Heart left ventricle (tissue), 16 donors: ENCODE measurements at regions not wholly inside any gene's neighbourhood (a gene's known extent, or its start where the extent isn't known, plus 50 kb on each side); places are given as distances from the start of the nearest gene placed in this dataset.
"Not testable (repeated sequence)": the region's sequence is repeated elsewhere in the genome, so short reads cannot be mapped to it uniquely, and the experiment has no call there.

Experiments used
- ATAC-seq, 4 donors: fragments of 200-7000 bp; cut with Tn5 transposase; one replicate each; pipeline ENCODE4 v1.9.1; 2020 to 2022; ENCODE audit warnings: moderate library complexity in 4 of 4, mild to moderate bottlenecking in 3 of 4, moderate number of reproducible peaks in 1 of 4
- DNase-seq, 5 donors: peaks; one replicate each; pipeline ENCODE4 v3.0.0-alpha.2; 2020
- H3K27ac ChIP-seq, 12 donors: fragments of 200-600 bp; sonication (generic) in 4 of 12; one replicate each; pipeline versions ENCODE4 v1.5.0 to v1.8.0; 2016 to 2022; ENCODE audit warnings: mild to moderate bottlenecking in 2 of 12
- H3K27me3 ChIP-seq, 9 donors: fragments of 200-600 bp; sonication (generic) in 2 of 9; one replicate each; pipeline versions ENCODE4 v1.5.1 to v1.8.0; 2016 to 2022; ENCODE audit warnings: mild to moderate bottlenecking in 3 of 9
- H3K36me3 ChIP-seq, 9 donors: fragments of 200-600 bp; sonication (generic) in 2 of 9; one replicate each; pipeline versions ENCODE4 v1.5.0 to v1.8.0; 2018 to 2022; ENCODE audit warnings: mild to moderate bottlenecking in 2 of 9
- H3K4me1 ChIP-seq, 12 donors: fragments of 200-600 bp; sonication (generic) in 4 of 12; one replicate each; pipeline versions ENCODE4 v1.5.0 to v1.8.0; 2016 to 2022; ENCODE audit warnings: mild to moderate bottlenecking in 3 of 12
- H3K4me3 ChIP-seq, 12 donors: fragments of 200-600 bp; sonication (generic) in 4 of 12; one replicate each; pipeline versions ENCODE4 v1.5.0 to v1.8.0; 2017 to 2022; ENCODE audit warnings: mild to moderate bottlenecking in 9 of 12, moderate library complexity in 4 of 12
- H3K9me3 ChIP-seq, 12 donors: fragments of 200-600 bp; sonication (generic) in 4 of 12; one replicate each; pipeline versions ENCODE4 v1.5.0 to v1.8.0; 2016 to 2022; ENCODE audit warnings: mild to moderate bottlenecking in 1 of 12
- POLR2A ChIP-seq, 2 donors: fragments of 450-650 bp; IDR thresholded peaks; one replicate each; pipeline ENCODE4 v1.6.1; 2017; ENCODE audit warnings: antibody characterized with exemption in 2 of 2, mild to moderate bottlenecking in 2 of 2, moderate library complexity in 2 of 2
- WGBS, 4 donors: extraction: QIAGEN DNeasy Blood & Tissue Kit in 2 of 4; methylation state at CpG; one replicate each; pipeline versions ENCODE4 v1.1.5 to v1.1.7; 2013 to 2018; 5-methylcytosine and 5-hydroxymethylcytosine counted together
- intact Hi-C, 10 donors: fragments of 100-400 bp; cut with DNase I; formaldehyde crosslinking; loops; one replicate each; pipeline versions ENCODE4 v1.11.1 to v1.14.2; 2022
- TF ChIP-seq, protein P1 (sequence below), 12 donors: fragments of 200-600 bp; sonication (generic) in 4 of 12; IDR thresholded peaks; one replicate each; pipeline versions ENCODE4 v1.5.0 to v1.8.0; 2018 to 2022; ENCODE audit warnings: antibody characterized with exemption in 12 of 12, mild to moderate bottlenecking in 5 of 12
- donor health status: ischemic (EF 13 %, LVEDD 7.1; RV severe dilation, severe dysfunction).
- donor health status: healthy with polysubstance abuse.
- donor health status: DM: no; HTN: yes; CAD: no.
- donor health status: DM: no; HTN: no; CAD: no.
- donor health status: ischemic (EF 25% LVEDD 6.9; RV normal size, moderate dysfunction).
- donor health status: ischemic (EF 25% LVEDD 5.7; RV mildly dilated, moderate dysfunction).
- donor health status: healthy.
- donor health status: DM: yes; HTN: yes; CAD: no.
- donor health status: ischemic (EF 35%, LVEDD 5.7; RV mildly dilated, moderate dysfunction).
- donor health status: nonischemic (EF 11% LVEDD 7.7; RV severe dilation, severe dysfunction).
- donor health status: DM: yes; HTN: yes; CAD: no.
- donor health status: PGD.
- donor health status: ischemic (EF 29% LVEDD 5.4; RV normal size, mild dysfunction).
- donor health status: nonischemic (EF 23%, LVEDD 6.1; RV moderate dilation, normal function).

DNA sequence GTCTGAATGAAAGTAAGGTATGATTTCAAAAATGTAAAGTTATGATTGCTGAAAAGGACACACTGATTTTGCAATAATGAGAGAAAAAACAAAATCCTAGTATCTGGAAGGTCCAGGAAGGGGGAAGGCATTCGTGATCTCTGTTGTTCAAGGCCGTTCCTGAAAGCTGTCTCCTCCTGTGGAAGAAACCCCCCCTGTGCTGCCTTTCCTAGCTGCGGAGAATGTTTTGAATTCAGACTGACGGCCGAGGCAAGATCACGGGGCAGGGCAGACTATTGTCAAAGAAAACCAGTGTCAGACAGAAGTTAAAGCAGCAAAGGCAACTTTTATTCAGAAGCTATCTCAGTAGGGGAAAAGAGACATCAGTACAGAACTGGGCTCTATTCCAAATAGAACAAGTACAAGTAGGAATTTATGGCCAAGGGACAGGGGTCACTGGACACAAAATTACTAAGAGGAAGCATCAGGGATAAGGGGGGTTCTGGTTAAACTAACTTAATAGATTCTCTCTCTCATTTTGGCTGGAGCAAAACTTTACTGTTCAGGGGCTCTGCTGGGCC, 61.9 kb upstream of the IGFBPL1 start:
- 37 to 58% (median 51%) methylated on average over 6 of the region's 6 CpGs for WGBS, 4 donors
- H3K9me3 ChIP-seq, result no peaks in the 10 kb centered on the region
- ATAC-seq (no peak), DNase-seq (no peak)
- no peaks in the 10 kb centered on the region for H3K4me1 ChIP-seq
- H3K27me3 ChIP-seq, result peaks cover 0 to 32% (median 0%) of the 10 kb centered on the region in 9 donors
- TF ChIP-seq, protein P1, sequence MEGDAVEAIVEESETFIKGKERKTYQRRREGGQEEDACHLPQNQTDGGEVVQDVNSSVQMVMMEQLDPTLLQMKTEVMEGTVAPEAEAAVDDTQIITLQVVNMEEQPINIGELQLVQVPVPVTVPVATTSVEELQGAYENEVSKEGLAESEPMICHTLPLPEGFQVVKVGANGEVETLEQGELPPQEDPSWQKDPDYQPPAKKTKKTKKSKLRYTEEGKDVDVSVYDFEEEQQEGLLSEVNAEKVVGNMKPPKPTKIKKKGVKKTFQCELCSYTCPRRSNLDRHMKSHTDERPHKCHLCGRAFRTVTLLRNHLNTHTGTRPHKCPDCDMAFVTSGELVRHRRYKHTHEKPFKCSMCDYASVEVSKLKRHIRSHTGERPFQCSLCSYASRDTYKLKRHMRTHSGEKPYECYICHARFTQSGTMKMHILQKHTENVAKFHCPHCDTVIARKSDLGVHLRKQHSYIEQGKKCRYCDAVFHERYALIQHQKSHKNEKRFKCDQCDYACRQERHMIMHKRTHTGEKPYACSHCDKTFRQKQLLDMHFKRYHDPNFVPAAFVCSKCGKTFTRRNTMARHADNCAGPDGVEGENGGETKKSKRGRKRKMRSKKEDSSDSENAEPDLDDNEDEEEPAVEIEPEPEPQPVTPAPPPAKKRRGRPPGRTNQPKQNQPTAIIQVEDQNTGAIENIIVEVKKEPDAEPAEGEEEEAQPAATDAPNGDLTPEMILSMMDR (IDR thresholded peaks at IDR 0.05), result no peak
- TF ChIP-seq POLR2A (IDR thresholded peaks at IDR 0.05), result no peak
- intact Hi-C loops, result no loop called here
- H3K4me3 ChIP-seq, result no peak overlapping the region
- H3K27ac ChIP-seq, result no peak overlapping the region
- H3K36me3 ChIP-seq, result no peaks in the 10 kb centered on the region

DNA sequence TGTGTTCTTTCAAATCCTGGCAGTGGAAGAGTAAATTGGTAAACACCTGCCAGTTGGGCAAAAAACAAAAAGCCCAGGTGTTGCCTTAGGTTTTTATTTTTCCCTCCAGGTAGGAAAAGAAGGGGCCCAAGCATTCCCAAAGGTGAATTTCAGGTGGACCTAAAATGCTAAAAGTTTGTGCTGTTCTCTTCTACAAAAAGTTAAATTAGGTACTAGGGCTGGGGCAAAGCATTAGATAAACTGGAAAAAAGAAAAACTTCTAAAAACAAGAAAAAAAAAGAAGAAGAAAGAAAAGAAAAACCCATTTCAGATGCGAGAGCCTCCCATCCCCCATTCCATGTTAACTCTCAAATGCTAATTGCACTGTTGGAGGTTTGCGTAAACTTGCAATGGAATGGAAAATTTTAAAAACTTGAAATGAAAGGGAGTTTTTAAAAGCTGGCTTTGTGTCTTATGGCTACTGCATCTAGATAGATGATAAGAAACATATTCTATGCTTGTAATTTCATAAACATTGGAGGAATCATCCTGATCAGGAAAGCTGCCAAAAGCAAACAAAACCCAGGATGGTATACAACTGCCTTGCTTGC, 59.9 kb upstream of the IGFBPL1 start:
- H3K4me3 ChIP-seq, DNase-seq, H3K9me3 ChIP-seq, H3K4me1 ChIP-seq, ATAC-seq, intact Hi-C loops, H3K27ac ChIP-seq, H3K36me3 ChIP-seq: not testable (repeated sequence)
- H3K27me3 ChIP-seq, result peaks cover 0 to 32% (median 0%) of the 10 kb centered on the region in 9 donors
- WGBS, 4 donors, result 77 to 84% (median 80%) methylated on average over 2 of the region's 2 CpGs

DNA sequence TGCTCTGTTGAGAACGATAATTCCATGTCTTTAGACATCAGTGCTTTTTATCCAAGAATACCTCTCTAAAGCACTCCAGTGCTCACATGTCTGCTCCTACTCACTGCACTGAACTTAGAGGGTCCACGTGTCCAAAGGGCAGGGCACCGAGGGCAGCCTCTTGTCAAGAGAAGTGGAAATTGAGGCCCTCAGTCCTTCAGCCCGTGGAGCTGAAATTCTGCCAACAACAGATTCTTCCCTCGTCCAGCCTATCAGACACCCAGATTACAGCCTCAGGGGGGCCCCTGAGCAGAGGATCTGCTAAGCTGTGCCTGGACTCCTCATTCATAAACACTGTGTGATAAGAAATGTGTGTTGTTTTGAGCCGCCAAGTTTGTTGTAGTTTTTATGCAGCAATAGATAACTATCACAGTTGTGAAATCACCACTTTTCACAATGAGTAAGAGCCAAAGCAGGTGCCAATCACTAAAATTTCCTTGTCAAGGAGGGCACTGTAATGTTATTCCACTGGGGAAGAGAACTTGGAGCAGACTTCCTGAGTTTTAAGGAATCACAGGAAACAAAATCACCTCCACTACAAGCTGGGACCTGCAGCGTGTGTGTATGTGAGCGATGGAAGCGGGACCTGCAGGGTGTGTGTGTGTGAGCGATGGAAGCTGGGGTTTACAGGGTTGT, 58.8 kb upstream of the IGFBPL1 start:
- TF ChIP-seq POLR2A (IDR thresholded peaks at IDR 0.05), result no peak
- TF ChIP-seq, protein P1 (IDR thresholded peaks at IDR 0.05), result no peak
- Histone ChIP-seq H3K4me3 (no peak overlapping the region), H3K27me3 (peaks cover 0 to 28% (median 0%) of the 10 kb centered on the region in 9 donors), H3K9me3 (no peaks in the 10 kb centered on the region), H3K27ac (no peak overlapping the region), H3K4me1 (no peaks in the 10 kb centered on the region), H3K36me3 (no peaks in the 10 kb centered on the region)
- intact Hi-C loops, result no loop called here
- ATAC-seq (no peak), DNase-seq (no peak)
- 25 to 39% (median 26%) methylated on average over 10 of the region's 10 CpGs for WGBS, 4 donors

DNA sequence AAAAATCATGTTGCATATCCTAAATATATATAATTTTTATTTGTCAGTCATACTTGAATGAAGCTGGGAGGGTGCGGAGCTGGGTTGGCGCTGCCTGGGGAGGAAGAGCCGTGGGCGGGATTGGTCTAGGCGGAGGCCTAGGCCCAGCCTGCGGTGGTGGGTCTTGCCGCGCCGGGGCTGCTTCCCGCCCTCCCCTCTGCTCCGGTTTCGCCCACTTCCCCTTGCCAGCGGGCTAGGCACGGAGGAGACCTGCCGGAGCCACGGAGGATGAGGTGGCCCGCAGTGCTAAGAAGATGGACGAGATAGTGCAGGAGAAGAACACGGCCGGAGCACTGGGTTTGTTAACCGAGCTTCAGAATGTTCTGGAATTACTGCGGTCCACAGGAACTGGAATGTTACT, 54.0 kb upstream of the IGFBPL1 start:
- Histone ChIP-seq H3K27ac (no peak overlapping the region), H3K4me1 (no peaks in the 10 kb centered on the region), H3K4me3 (no peak overlapping the region), H3K9me3 (peaks cover 0 to 9% (median 0%) of the 10 kb centered on the region in 12 donors), H3K27me3 (peaks cover 0 to 11% (median 0%) of the 10 kb centered on the region in 9 donors), H3K36me3 (no peaks in the 10 kb centered on the region)
- WGBS, 4 donors, result 89 to 93% (median 92%) methylated on average over 22 of the region's 22 CpGs
- DNase-seq, result no peak
- intact Hi-C loops, result no loop called here
- no peak for TF ChIP-seq POLR2A (IDR thresholded peaks at IDR 0.05)
- TF ChIP-seq, protein P1 (IDR thresholded peaks at IDR 0.05), result no peak
- ATAC-seq, result no peak

DNA sequence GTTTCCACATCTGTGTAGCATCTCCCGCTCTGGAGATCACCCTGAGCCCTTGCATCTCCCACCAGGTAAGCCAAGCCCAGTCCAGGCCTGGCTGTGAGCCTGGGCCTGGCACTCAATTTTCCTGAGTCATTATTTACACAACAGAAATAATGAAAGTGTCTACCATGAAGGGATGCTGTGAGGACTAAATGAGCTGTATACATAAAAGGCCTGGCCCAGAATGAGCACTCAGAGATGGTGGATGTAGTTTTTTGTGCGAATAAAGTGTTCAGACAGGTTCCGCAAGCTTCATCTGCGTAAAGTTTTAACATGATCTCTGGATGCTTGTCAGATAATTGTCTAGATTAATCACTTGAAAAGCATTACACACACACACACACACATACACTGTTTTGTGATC, 50.2 kb upstream of the IGFBPL1 start:
- H3K4me1 ChIP-seq, H3K36me3 ChIP-seq, intact Hi-C loops, ATAC-seq, H3K9me3 ChIP-seq, DNase-seq, H3K27ac ChIP-seq, H3K4me3 ChIP-seq: not testable (repeated sequence)
- WGBS, 4 donors, result 95 to 97% (median 96%) methylated on average over 4 of the region's 4 CpGs
- H3K27me3 ChIP-seq, result peaks cover 0 to 31% (median 0%) of the 10 kb centered on the region in 9 donors
